ENCODE measurements at regions not wholly inside any gene's neighbourhood (a gene's known extent, or its start where the extent isn't known, plus 50 kb on each side); places are given as distances from the start of the nearest gene placed in this dataset.
"Not testable (repeated sequence)": the region's sequence is repeated elsewhere in the genome, so short reads cannot be mapped to it uniquely, and the experiment has no call there.

DNA sequence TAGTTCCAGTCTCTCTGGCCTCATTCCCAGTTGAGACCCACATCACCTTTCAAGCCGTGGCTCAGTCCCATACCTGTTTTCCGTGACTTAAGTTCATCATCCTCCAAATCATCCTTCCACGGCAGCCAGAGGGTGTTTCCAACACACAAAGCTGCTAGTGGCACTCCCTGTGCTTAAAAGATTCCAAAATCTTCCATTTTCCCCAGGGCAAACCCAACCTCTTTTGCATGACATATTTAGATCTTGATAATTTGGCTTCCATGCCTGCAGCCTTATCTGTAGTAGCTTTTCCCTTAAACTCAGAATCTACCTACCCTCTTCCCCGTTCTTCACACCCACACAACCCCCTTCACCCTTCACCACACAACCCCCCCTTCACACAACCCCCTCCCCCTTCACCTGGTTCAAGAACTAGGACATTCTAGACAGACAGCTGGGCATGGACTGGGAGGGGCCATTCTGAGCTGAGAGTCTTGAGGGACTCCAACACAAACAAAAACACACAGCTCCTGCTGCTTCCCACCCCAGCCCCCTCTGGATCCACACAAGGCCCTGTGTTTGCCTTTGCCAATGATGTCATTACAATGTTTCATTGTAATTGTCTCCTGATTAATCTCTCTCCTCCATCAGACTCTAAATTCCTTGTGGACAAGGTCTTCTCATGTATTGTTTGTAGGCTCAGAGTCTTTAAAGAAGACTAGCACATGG lies 268.2 kb downstream of the SH3GL2 start:
- no peak for DNase-seq

DNA sequence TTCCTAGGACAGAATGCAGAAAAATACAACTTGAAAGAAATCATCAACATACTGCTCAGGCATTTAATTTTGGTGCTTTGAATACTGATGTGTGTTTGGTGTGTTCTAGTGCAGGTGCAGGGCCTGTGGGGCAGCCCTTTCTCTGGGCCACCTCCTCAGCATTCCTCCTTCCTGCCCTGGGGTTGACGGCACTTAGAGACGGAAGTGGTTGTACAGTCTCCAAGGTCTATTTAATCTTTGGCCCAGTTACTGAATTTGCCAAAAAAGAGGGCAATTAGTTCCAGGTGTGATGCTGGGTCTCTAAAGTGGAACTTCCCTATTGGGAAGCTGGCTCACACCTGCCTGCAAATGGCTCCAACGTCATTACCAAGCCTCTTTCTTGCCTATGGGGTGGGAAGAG lies 269.0 kb downstream of the SH3GL2 start:
- DNase-seq = no peak

DNA sequence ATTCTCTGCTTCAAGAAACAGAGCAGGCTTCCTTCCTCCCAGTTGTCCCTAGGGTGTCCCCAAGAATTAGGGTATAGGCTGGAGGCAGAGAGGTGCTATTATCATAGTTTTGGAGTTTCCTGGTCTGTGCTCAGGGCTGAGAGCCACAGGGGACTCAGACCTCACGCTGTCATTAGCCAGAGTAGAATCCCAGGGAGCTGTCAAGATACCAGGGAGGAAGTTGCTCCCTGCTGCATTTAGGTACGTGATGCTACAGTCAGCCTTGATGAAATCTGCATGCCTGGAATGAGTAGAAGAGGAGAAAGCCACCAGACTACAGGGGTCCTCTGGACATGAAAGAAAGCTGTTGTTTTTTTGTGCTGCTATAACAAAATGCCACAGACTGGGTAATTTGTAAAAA lies 273.2 kb downstream of the SH3GL2 start:
- DNase-seq = no peak

DNA sequence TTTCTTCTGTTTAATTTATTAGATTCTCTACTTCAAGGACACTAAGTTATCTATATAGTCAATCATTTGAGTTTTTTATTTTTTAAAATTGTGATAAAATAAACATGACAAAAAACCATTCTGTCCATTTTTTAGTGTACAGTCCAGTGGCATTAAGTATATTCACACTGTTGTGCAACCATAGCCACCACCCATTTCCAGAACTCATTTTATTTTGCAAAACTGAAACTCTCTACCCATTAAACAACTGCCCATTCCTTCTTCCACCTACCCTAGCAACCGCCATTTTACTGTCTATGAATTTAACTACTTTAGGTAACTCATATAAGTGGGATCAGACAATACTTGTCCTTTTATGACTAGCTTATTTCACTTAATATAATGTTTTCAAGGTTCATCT lies 275.6 kb downstream of the SH3GL2 start:
- DNase-seq = no peak

DNA sequence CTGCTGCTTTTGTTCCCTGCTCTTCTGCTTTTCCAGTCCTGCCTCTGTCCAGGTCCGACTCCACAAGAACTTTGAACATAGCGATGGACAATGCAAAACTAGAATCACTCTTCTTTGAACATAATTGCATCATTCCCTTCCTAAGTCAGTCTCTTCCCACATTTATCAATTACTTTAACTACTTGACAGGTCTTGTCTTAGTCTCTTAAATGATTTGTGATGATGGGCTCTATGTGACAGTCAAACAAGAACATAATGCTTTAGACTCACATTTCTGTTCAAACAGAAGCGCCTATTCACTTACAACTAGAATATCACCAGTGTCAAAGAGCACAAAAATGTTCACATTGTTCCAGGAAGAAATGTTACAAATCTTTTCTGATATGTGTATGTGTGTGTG lies 278.1 kb downstream of the SH3GL2 start:
- no peak for DNase-seq

DNA sequence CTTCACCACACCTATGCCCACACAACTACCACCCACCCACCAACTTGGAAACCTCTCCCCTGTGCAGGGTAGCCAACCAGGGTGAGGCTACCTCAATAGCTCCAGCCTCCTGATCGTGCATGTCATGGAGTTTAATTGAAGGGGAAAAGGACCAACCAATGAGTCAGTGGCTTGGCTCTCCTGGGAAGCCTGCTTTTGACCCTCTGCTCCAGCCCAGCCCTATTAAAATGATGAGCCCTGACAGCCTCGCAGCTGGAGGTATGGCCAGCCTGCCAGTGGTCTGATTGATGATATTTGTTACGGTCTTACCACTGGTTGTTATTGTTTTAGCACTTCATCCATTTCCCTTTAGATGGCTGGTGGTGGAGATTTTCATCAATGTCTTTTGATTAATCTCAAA lies 280.4 kb downstream of the SH3GL2 start:
- DNase-seq = no peak

DNA sequence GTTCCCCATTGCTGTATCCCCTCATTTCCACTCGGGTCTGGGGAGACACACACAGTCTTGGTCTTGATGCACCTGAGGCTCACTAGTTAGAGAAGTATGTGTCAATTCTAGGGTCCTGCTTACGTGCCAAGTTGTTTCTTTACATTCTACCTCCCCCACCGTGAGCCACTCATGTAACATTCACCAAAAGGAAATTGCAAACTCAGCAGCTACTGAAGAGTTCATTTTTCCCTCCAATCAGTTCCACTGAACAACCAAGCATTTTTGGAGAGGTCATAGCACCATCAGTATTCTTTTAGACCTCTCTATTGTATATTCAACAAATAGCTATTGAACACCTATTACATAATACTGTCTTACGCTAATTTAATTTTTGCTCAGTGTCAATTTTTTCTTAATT lies 281.1 kb downstream of the SH3GL2 start:
- DNase-seq = no peak

DNA sequence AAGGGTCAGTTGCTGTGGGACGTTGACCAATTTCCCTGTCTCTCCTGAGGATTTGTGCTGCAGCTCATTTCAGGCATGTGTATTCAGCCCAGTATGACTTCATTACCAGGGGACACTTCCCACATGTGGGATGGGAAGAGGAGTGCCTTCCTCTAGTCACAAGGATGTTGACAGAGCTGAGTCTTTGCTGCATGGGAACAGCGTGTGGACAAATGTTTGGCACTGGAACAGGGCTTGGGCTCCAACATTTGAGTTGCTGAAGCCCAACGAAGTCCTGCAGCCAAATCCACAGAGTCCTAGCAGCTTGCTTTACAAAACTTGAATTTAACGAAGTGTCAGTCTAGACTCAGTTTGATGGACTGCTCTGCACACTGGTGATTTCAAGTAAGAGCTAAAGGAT lies 283.2 kb downstream of the SH3GL2 start:
- DNase-seq = no peak

DNA sequence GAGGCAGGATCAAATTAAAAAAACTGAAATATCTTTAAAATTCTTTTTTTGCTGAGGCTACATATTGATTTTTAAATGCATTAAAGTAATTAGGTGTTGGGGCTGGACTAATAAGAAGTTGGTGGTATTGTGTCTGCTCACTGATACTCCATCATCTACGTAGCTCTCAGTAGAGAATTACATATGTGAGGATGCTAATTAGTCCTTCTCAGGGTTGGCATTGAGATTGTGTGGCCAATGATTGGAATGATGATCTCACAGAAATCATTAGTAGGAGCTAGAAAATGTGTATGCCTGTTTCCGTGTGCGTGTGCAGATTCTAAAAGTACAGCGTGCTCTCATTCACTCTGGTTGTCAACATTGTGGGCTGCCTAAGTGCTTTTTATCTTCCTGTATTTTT lies 283.8 kb downstream of the SH3GL2 start:
- DNase-seq = no peak

DNA sequence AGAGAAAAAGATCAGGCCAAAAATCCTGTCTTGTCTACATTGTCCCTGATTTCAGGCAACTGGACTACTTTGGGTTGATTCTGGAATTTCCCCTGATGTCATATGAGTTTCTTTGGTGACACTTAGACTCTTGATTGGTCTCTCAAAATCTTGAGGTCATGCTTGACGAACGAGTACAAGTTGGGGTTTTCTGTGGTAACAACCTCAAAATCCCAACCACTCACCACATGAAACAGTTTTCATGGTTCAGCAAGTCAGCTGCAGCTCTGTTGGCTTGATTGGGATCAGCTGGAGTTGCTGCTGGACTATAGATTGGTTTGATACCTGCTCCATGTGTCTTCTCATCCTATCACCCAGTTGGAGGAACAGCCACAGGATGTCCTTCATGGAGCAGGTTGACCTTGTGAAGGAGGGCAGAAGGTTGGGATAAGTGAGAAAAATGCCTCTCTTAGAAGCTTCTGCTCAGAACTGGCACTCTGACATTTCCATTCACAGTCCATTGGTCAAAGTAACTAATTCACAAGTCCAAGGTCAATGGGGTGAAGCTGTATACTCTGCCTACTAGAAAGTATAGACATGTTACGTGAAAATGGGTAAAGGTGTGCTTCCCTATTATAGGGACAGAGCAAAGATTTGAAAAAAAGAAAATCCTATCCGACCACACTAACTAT lies 284.5 kb downstream of the SH3GL2 start:
- DNase-seq = no peak

DNA sequence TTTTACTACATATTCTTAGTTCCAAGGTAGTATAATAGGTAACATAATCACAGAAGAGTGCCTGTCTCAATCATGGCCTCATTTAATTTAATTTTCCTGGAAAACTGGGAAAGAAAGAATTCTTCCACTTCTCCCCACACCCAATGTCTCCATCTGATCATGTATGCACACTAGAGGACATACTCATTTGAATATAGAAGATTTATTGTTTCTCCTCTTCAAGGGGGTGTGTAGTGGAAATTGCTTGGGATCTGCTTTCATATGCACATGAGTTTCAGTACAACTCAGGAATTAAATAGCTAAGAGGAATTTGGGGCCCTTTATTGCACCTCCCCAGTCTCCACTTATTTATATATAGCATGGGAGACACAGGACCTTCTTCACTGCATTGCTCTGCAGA lies 285.1 kb downstream of the SH3GL2 start:
- DNase-seq = no peak

DNA sequence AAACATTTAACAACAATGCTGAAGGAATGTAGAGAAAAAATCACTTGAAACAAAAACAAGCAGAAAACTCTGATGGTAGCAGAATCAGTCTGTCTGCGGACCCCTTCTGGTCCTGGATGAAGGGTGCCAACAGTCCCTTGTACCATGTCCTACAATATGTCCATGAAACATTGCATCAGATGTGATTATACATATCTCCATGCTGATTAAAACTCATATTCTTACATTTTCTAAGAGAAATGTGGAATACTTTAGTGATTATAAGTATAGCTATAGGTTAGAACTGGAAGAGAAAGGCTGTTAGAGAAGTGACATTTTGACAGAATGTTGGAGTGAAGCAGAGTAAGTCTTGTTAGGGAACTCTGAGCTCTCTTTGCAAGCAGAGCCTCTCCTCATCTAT lies 286.1 kb downstream of the SH3GL2 start:
- DNase-seq = no peak

DNA sequence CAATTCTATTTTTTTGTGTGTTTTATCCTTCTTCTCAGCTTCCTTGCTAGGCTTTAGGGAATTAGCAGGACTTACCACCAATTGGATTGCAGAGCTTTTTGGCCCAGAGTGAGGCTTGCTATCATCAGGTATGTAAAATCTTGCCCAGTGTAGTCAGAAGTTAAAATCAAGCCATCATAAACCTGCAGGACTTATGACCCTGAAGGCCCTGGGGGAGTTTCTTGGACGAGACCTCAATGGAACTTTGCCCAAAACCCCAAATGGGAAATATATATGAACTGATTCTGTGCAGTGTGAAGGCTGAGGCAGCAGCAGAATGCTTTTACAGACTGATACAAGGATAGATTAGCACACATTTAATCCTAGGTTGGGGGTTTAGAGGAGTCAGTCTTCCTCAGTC lies 287.0 kb downstream of the SH3GL2 start:
- DNase-seq = no peak

DNA sequence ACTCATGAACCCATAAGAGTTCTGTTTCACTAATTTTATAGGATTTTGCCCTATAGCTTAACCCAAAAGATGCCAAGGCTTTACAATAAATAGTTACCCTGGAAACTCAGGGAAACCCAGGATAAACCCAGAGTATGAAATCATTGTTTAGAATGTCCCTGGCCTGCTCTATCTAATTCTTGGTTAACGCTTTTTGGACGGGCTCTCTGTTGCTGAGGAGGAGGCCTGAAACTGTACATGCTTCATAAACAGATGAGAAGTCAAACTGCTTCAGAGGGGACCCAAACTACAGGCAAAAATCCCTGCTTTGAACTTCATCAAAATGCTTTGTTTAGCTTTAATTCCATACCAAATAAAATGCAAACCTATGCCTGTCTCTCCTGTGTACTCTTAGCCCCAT lies 291.9 kb downstream of the SH3GL2 start:
- DNase-seq = no peak

DNA sequence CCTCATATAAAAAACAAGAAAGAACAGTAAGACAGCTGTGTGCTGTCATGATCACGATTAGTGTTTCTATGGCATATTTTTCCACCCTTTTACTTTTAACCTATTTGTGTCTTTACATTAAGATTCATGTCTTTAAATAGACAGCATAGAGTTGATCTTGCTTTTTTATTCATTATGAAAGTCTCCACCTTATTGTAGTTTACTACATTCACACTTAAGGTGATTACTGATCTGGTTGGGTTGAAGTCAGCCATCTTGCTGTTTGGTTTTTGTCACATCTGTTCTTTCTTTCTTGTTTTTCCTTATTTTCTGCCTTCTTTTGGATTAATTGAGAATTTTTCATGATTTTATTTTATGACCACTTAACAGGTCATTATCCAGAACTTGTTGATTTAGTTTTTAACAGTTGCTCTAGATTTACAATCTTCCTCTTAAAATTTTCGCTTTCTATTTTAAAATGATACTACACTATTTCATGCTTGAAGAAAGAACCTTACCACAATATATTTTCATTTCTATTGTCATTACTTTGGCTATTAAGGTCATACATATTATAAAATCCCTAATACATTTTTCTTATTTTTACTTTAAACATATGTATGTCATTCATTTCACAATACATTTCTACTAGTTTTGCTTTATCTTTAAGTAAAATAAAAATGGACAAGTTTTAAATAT lies 292.5 kb downstream of the SH3GL2 start:
- no peak for DNase-seq

DNA sequence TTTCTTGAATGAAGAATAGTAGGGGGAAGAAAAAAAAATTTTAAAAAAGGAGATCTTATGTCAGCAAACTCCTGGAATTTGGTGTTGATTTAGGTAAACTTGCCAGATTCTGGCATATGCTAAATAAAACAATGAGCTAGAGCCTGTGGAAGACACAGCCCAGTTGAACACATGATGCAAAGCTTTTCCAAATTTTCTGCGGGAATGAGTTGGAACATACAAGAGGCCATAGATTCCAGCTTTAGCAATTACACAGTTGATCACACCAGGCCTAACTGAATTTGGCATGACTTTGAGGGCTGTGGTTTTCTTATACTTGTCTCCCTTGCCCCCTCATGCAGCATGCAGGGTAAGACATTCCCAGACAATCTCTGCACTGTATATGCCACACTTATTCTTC lies 297.0 kb downstream of the SH3GL2 start:
- no peak for DNase-seq

DNA sequence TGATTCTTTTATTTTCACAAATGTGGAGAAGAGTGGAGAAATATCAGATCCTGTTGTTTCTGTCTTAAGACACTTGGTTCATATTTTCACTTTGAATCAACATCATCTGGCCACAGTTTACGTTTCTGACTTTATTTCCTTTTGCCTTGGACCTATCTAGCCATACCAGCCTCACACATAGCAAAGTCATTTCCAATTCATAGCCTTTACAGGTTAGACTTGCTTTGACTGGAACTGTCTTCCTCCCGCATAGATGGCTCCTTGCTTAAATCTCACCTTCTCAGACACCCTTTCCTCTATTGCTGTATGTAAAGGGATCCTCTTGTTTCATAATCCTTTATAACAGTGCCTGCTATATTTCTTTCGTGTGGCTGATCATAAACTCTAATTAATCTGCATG lies 297.8 kb downstream of the SH3GL2 start:
- DNase-seq = no peak

DNA sequence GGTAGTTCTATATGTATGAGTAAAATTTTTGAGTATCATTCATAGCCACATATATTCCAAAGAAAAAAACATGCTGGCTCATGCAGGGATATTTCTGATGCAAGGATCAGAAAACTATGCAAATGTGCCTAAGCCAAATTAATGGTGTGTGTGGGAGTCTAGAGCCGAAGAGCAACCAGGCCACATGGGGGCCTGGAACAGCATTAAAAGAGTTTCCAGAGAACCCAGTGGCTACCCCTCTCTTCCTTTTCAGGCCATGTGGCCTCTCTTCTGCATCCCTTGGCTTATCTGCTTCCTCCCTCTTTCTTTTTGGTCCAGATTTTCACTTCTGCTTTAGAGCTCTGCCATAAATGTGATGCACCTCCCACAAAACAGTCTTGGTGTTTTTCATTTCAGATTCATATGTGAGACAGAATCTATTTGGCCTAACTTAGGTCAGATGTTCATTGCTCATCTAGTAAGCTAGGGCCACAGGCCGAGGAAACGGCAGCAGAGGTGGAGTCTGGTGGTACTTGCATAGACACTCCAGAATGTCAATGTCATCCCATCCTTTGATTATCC lies 300.0 kb downstream of the SH3GL2 start:
- DNase-seq = no peak

DNA sequence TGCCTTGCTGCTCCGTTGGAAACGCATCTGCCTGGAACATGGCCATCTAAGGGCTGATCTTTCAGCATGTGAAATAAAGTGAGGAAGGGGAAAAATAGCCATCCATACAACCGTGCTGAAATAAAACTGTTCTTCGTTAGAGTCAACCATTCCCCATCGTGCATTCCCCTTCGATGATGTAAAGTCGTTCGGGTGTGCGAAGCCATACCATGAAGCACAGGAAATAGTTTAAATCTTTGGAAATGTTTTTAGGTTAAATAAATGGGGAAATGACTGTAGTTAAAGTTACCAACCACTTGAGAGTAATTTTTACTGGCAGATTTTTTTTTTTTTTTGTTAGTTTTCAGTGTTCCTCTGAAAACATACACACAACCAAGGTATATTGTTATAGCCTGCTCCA lies 302.5 kb downstream of the SH3GL2 start:
- DNase-seq = no peak

DNA sequence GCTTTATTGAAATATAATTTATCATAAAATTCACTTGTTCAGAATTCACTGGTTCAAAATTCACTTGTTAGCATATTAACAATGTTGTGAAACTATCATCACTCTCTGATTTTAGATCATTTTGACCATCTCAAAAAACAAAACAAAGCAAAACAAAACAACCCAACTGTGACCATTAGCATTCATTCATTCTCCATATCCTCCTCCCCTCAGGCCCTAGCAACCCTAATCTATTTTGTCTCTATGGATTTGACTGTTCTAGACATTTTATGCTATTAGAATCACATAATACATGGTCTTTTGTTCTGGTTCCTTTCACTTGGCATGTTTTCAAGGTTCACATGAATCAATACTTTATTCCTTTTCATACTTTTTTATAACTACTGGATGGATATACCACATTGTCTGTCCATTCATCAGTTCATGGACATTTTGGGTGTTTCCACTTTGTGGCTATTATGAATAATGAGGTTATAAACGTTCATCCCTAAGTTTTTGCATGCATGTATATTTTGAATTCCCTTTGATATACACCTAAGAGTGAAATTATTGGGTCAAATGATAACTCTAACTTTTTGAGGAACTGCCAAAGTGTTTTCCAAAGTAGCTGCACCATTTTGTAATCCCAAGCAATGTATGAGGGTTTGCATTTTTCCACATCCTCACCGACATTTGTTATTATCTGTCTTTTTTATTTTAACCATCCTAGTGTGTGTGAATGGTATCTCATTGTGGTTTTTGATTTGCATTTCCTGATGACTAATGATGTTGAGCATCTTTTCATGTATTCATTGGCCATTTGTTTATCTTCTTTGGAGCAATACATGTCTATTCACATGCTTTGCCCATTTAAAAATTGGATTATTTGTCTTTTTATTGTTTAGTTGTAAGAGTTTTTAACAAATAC lies 304.1 kb downstream of the SH3GL2 start:
- no peak for DNase-seq

DNA sequence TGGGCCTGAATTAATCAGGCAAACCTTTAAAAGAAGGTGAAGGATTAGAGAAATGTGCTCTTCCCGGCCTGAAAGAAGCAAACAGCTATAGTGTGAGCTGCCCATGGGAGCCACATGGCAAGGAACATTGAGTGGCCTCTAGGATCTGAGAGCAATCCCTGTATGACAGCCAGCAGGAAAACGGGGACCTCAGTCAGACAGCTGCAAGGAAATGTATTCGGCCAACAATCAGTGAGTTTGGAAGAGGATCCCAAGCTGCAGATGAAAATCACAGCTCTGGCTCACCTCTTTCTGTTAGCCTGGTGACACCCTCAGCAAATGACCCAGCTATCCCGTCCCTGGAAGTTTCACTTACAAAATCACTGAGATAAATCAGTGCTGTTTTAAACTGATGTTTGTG lies 309.2 kb downstream of the SH3GL2 start:
- DNase-seq = no peak

DNA sequence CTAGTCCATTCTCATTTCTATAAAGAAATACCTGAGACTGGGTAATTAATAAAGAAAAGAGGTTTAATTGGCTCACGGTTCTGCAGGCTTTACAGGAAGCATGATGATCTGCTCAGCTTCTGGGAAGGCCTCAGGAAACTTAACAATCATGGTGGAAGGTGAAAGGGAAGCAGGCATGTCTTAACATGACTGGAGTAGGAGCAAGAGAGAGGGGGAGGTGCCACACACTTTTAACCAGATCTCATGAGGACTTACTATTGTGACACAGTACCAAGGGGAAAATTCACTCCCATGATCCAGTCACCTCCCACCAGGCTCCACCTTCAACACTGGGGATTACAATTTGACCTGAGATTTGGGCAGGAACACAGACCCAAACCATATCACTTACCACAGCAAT lies 310.1 kb downstream of the SH3GL2 start:
- DNase-seq = not testable (repeated sequence)

Data from NCI-H2107 (cell line).